K562 (cell line): ENCODE measurements at regions not wholly inside any gene's neighbourhood (a gene's known extent, or its start where the extent isn't known, plus 50 kb on each side); places are given as distances from the start of the nearest gene placed in this dataset.

ENCODE experiments used
- ATAC-seq: fragments of 200-7000 bp; cut with Tn5 transposase; 3 replicates; pipeline ENCODE4 v1.9.1; 2020; ENCODE audit warnings: moderate library complexity
- BruUV-seq: library from RNA; stranded (reverse); fragments of 400-500 nt; replicated peaks from 2 replicates; lab custom pipeline; 2021; lab: Mats Ljungman, UMichigan
- CTCF ChIA-PET: fragments of 300-600 bp; formaldehyde crosslinking; extraction: SDS; loops from one replicate; lab custom pipeline; 2021; ENCODE audit warnings: low intra/inter-chr PET ratio; lab: Yijun Ruan, JAX
- POLR2A ChIA-PET: fragments of 300-600, 350-650 bp; sonication (Branson Sonifier 250); formaldehyde crosslinking; extraction: SDS; loops from one replicate; lab custom pipeline; 2021; ENCODE audit warnings: antibody characterized with exemption, inconsistent platforms; lab: Yijun Ruan, JAX
- DNase-seq, 4 experiments: peaks; one replicate each; pipeline versions ENCODE4 v3.0.0 to v3.0.0-alpha.2; 2011 to 2018; ENCODE audit warnings: low spot score in 3 of 4, mixed read lengths in 3 of 4; ENCODE audit errors: extremely low read depth in 1 of 4
- FAIRE-seq: peaks from 2 replicates; lab custom pipeline; 2011; peaks lifted over from hg19 to GRCh38; lab: Jason Lieb, UNC
- H2AFZ ChIP-seq: 2 replicates; pipeline ENCODE4 v1.6.0; 2011; ENCODE audit warnings: low read depth, low read length, control low read depth, inconsistent platforms
- H3K27ac ChIP-seq: fragments of 200-600 bp; 3 replicates; pipeline ENCODE4 v1.8.0; 2011; ENCODE audit warnings: low read depth, mild to moderate bottlenecking, control low read depth, inconsistent platforms, low read length, moderate library complexity, mixed read lengths; ENCODE audit errors: extremely low read depth
- H3K27me3 ChIP-seq, 2 experiments: fragments of 300-600 bp in 1 of 2; 2 replicates in 1 of 2; 3 replicates in 1 of 2; pipeline versions ENCODE4 v1.6.0 to v1.8.0; 2011; ENCODE audit warnings: inconsistent platforms in 2 of 2, low read length in 2 of 2, mild to moderate bottlenecking in 1 of 2, mixed read lengths in 1 of 2, moderate library complexity in 1 of 2; ENCODE audit not compliant: control insufficient read depth in 2 of 2, insufficient read depth in 2 of 2
- H3K36me3 ChIP-seq: fragments of 300-600 bp; 3 replicates; pipeline ENCODE4 v1.8.0; 2011; ENCODE audit warnings: mild to moderate bottlenecking, low read length, inconsistent platforms; ENCODE audit not compliant: control insufficient read depth, insufficient read depth
- H3K4me1 ChIP-seq, 2 experiments: fragments of 200-600 bp in 1 of 2; replicated peaks in 1 of 2; 2 replicates in 1 of 2; 3 replicates in 1 of 2; pipeline versions ENCODE4 v1.5.1 to v1.8.0; 2011; ENCODE audit warnings: inconsistent platforms in 2 of 2, low read length in 2 of 2, mild to moderate bottlenecking in 1 of 2, mixed read lengths in 1 of 2, moderate library complexity in 1 of 2; ENCODE audit not compliant: control insufficient read depth in 2 of 2, insufficient read depth in 2 of 2
- H3K4me2 ChIP-seq: 2 replicates; pipeline ENCODE4 v1.6.1; 2011; ENCODE audit warnings: low read length, control low read depth, inconsistent platforms, mixed read lengths; ENCODE audit not compliant: insufficient read depth
- H3K4me3 ChIP-seq: fragments of 200-600 bp; sonication (generic), shearing (Covaris generic); 2 replicates; pipeline ENCODE4 v1.5.1; 2016; ENCODE audit warnings: control low read depth, inconsistent platforms
- H3K79me2 ChIP-seq: fragments of 200-600 bp; 3 replicates; pipeline ENCODE4 v1.8.0; 2011; ENCODE audit warnings: low read length, inconsistent platforms; ENCODE audit not compliant: control insufficient read depth, insufficient read depth
- H3K9ac ChIP-seq, 2 experiments: 2 replicates each; pipeline versions ENCODE4 v1.6.0 to v1.6.1; 2011; ENCODE audit warnings: low read depth in 2 of 2, low read length in 2 of 2, control low read depth in 1 of 2, inconsistent platforms in 1 of 2, mild to moderate bottlenecking in 1 of 2, mixed read lengths in 1 of 2; ENCODE audit not compliant: insufficient read depth in 1 of 2
- H3K9me1 ChIP-seq: one replicate; pipeline ENCODE4 v1.6.0; 2011; ENCODE audit warnings: inconsistent platforms, mild to moderate bottlenecking, low read length, moderate library complexity; ENCODE audit not compliant: control insufficient read depth, insufficient read depth
- H3K9me3 ChIP-seq: replicated peaks from 2 replicates; pipeline ENCODE4 v1.5.1; 2011; ENCODE audit warnings: low read depth, low read length, inconsistent platforms; ENCODE audit not compliant: control insufficient read depth, insufficient read depth
- H4K20me1 ChIP-seq: replicated peaks from 2 replicates; pipeline ENCODE4 v1.6.1; 2011; ENCODE audit warnings: low read length, inconsistent platforms, mixed read lengths; ENCODE audit not compliant: control insufficient read depth, insufficient read depth
- HMGN3 ChIP-seq: IDR thresholded peaks from 2 replicates; pipeline ENCODE4 v1.6.1; 2011; ENCODE audit warnings: borderline replicate concordance, low read depth, mild to moderate bottlenecking, mixed read lengths, low read length; ENCODE audit not compliant: insufficient read length; ENCODE audit errors: extremely low read depth
- IFI16 ChIP-seq: fragments of 250-450 bp; sonication (Bioruptor Pico); IDR thresholded peaks from 2 replicates; pipeline ENCODE4 v2.1.2; 2022; ENCODE audit warnings: mild to moderate bottlenecking, inconsistent platforms
- MEF2D ChIP-seq: conservative IDR thresholded peaks from 2 replicates; pipeline ENCODE4 v1.6.1; 2016; ENCODE audit warnings: low read depth, missing genetic modification characterization, missing compliant biosample characterization
- PHF20 ChIP-seq: fragments of 450-650 bp; IDR thresholded peaks from 2 replicates; pipeline ENCODE4 v1.6.1; 2018; ENCODE audit not compliant: partially characterized antibody
- RCOR1 ChIP-seq, 2 experiments: IDR thresholded peaks; 2 replicates each; pipeline ENCODE4 v1.6.1; 2012; ENCODE audit warnings: low read depth in 2 of 2, low read length in 2 of 2, borderline replicate concordance in 1 of 2, improper control_type of control experiment in 1 of 2
- SETDB1 ChIP-seq: IDR thresholded peaks from one replicate; pipeline ENCODE4 v1.6.1; 2012; ENCODE audit warnings: low read length, control low read depth, inconsistent platforms
- SLC30A9 ChIP-seq: fragments of 250-450 bp; sonication (Bioruptor Pico); IDR thresholded peaks from 2 replicates; pipeline ENCODE4 v1.8.0; 2022; ENCODE audit warnings: mild to moderate bottlenecking, moderate library complexity
- TBP ChIP-seq: optimal IDR thresholded peaks from 2 replicates; pipeline ENCODE3; 2011; ENCODE audit warnings: low read depth, low read length, improper control_type of control experiment
- ZNF707 ChIP-seq: fragments of 250-450 bp; sonication (Bioruptor Pico); conservative IDR thresholded peaks from 2 replicates; pipeline ENCODE4 v1.8.0; 2022; ENCODE audit warnings: inconsistent platforms, mild to moderate bottlenecking, moderate library complexity
- WGBS: fragments of 100-300 bp; shearing (Covaris generic); methylation state at CpG from one replicate; pipeline ENCODE4 v1.1.6; 2016; ENCODE audit warnings: low coverage, mixed read lengths; ENCODE audit not compliant: insufficient coverage; ENCODE audit errors: missing lambda C conversion rate; 5-methylcytosine and 5-hydroxymethylcytosine counted together
- in situ Hi-C: fragments of 300-500 bp; cut with MboI; formaldehyde crosslinking; loops from 4 replicates; pipeline ENCODE4 v1.15.0; 2018; ENCODE audit warnings: inconsistent platforms, mixed read lengths
- intact Hi-C: fragments of 100-400 bp; cut with micrococcal nuclease; formaldehyde crosslinking; loops from 2 replicates; pipeline ENCODE4 v1.14.2; 2022
- TF ChIP-seq, protein P1 (sequence below): IDR thresholded peaks from 2 replicates; pipeline ENCODE4 v1.6.1; 2011; ENCODE audit not compliant: insufficient read length; ENCODE audit errors: extremely low read depth

DNA sequence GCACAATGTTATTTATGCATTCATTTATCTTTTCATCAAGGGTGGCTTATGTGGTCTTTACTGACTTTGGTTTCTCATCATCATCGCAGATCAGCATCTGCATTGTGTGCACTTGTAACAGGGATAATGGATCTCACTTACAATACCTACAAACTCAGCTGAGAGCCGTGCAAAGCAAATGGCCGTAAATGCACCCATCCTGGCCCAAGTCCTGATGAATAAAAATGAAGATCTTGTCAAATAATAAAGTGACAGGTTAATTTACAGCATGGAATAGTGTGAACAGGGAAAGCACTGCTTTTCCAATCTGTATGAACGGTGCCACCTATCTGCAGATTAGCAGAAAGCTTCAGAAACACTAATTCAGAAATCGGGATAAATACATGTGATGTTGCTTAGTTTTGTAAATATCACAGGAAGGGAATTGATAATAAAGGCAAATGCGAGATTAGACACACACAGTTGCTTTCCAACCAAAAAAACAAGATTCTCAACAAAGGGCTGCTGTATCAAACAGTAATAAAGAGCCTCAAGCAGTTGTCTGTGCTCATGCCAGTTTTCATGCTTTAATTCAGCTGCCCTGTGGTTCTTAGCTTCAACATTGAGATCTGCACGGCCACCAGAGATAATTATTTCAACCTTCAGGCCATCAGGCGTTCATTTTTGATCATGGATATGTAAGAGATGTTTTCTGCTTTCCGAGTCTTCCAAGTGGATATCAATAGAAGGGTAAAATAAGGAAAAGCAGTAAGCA, 153.4 kb upstream of the POU5F2 start:
- H3K9me1 ChIP-seq, result no peaks in the 10 kb centered on the region
- WGBS, result 1% methylated on average over 9 of the region's 9 CpGs
- ChIA-PET CTCF (no interaction called here), POLR2A (no interaction called here)
- ATAC-seq (no peak), FAIRE-seq (no peak), DNase-seq (no peak)
- no TSS peak for BruUV-seq
- H3K36me3 ChIP-seq, result no peaks in the 10 kb centered on the region
- no peaks in the 10 kb centered on the region for H4K20me1 ChIP-seq
- H3K4me3 ChIP-seq, result no peak overlapping the region
- intact Hi-C loops (no loop called here), in situ Hi-C loops (no loop called here)
- no peak for TF ChIP-seq MEF2D
- no peak for TF ChIP-seq ZNF707 (CRISPR knock-in tag)
- TF ChIP-seq, protein P1, sequence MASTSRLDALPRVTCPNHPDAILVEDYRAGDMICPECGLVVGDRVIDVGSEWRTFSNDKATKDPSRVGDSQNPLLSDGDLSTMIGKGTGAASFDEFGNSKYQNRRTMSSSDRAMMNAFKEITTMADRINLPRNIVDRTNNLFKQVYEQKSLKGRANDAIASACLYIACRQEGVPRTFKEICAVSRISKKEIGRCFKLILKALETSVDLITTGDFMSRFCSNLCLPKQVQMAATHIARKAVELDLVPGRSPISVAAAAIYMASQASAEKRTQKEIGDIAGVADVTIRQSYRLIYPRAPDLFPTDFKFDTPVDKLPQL, result no peak
- no peak for TF ChIP-seq RCOR1 (IDR thresholded peaks at IDR 0.05; ENCODE audit: borderline replicate concordance in 1 of 2, low read depth in 2 of 2, low read length in 2 of 2)
- no peak for TF ChIP-seq TBP
- TF ChIP-seq PHF20, result no peak
- no peak for TF ChIP-seq IFI16 (CRISPR knock-in tag)
- no peak for TF ChIP-seq HMGN3
- TF ChIP-seq SETDB1, result no peak
- TF ChIP-seq SLC30A9 (CRISPR knock-in tag), result no peak
- H3K79me2 ChIP-seq, result no peaks in the 10 kb centered on the region
- H2AFZ ChIP-seq, result no peak overlapping the region
- no peaks in the 10 kb centered on the region for H3K9me3 ChIP-seq
- H3K27ac ChIP-seq, result no peak overlapping the region
- H3K4me2 ChIP-seq, result no peak overlapping the region
- H3K27me3 ChIP-seq, result no peaks in the 10 kb centered on the region
- H3K9ac ChIP-seq, result no peak overlapping the region
- H3K4me1 ChIP-seq, result no peaks in the 10 kb centered on the region
